HG03558 (cell line): ENCODE measurements at regions not wholly inside any gene's neighbourhood (a gene's known extent, or its start where the extent isn't known, plus 50 kb on each side); places are given as distances from the start of the nearest gene placed in this dataset.
"Not testable (repeated sequence)": the region's sequence is repeated elsewhere in the genome, so short reads cannot be mapped to it uniquely, and the experiment has no call there.

Experiments
- ATAC-seq: cut with Tn5 transposase; IDR thresholded peaks from one replicate; pipeline ENCODE4 v1.9.1; 2021; ENCODE audit warnings: moderate number of reproducible peaks; ENCODE audit not compliant: unreplicated experiment; ENCODE audit errors: extremely low read depth

GRCh38 chr5:158607088-158607487 lies 492.6 kb downstream of the EBF1 start:
- no peak for ATAC-seq

- ATAC-seq = no peak
Measured at GRCh38 chr5:158606233-158606632, 493.5 kb downstream of the EBF1 start.

GRCh38 chr5:158602981-158603380 lies 496.7 kb downstream of the EBF1 start:
- ATAC-seq = no peak

GRCh38 chr5:158601118-158601517 lies 498.6 kb downstream of the EBF1 start:
- ATAC-seq = no peak

- no peak for ATAC-seq
Measured at GRCh38 chr5:158600679-158601078, 499.0 kb downstream of the EBF1 start.

- no peak for ATAC-seq
Measured at GRCh38 chr5:158599157-158599556, 500.6 kb downstream of the EBF1 start.

GRCh38 chr5:158594595-158595242 lies 505.0 kb downstream of the EBF1 start:
- no peak for ATAC-seq

- ATAC-seq = no peak
Measured at GRCh38 chr5:158593925-158594324, 505.8 kb downstream of the EBF1 start.

GRCh38 chr5:158591301-158591863 lies 508.3 kb downstream of the EBF1 start:
- no peak for ATAC-seq

GRCh38 chr5:158590746-158591300 lies 508.9 kb downstream of the EBF1 start:
- ATAC-seq = no peak

- ATAC-seq = no peak
Measured at GRCh38 chr5:158589939-158590338, 509.8 kb downstream of the EBF1 start.

- ATAC-seq = no peak
Measured at GRCh38 chr5:158588617-158589016, 511.1 kb downstream of the EBF1 start.

GRCh38 chr5:158586054-158586453 lies 513.7 kb downstream of the EBF1 start:
- no peak for ATAC-seq

- ATAC-seq = not testable (repeated sequence)
Measured at GRCh38 chr5:158582669-158583068, 517.0 kb downstream of the EBF1 start.

GRCh38 chr5:158573829-158574228 lies 525.9 kb downstream of the EBF1 start:
- ATAC-seq = no peak

GRCh38 chr5:158570502-158570901 lies 529.2 kb downstream of the EBF1 start:
- no peak for ATAC-seq

- no peak for ATAC-seq
Measured at GRCh38 chr5:158569534-158569933, 530.2 kb downstream of the EBF1 start.

GRCh38 chr5:158565017-158565789 lies 534.5 kb downstream of the EBF1 start:
- no peak for ATAC-seq

GRCh38 chr5:158563760-158564390 lies 535.8 kb downstream of the EBF1 start:
- no peak for ATAC-seq

GRCh38 chr5:158561562-158562190 lies 538.0 kb downstream of the EBF1 start:
- no peak for ATAC-seq
